GM19025 (cell line): ENCODE measurements at regions not wholly inside any gene's neighbourhood (a gene's known extent, or its start where the extent isn't known, plus 50 kb on each side); places are given as distances from the start of the nearest gene placed in this dataset.

Experiments used
- ATAC-seq: cut with Tn5 transposase; IDR thresholded peaks from one replicate; pipeline ENCODE4 v1.9.1; 2021; ENCODE audit warnings: mild to moderate bottlenecking, low read depth, moderate library complexity; ENCODE audit not compliant: unreplicated experiment

DNA sequence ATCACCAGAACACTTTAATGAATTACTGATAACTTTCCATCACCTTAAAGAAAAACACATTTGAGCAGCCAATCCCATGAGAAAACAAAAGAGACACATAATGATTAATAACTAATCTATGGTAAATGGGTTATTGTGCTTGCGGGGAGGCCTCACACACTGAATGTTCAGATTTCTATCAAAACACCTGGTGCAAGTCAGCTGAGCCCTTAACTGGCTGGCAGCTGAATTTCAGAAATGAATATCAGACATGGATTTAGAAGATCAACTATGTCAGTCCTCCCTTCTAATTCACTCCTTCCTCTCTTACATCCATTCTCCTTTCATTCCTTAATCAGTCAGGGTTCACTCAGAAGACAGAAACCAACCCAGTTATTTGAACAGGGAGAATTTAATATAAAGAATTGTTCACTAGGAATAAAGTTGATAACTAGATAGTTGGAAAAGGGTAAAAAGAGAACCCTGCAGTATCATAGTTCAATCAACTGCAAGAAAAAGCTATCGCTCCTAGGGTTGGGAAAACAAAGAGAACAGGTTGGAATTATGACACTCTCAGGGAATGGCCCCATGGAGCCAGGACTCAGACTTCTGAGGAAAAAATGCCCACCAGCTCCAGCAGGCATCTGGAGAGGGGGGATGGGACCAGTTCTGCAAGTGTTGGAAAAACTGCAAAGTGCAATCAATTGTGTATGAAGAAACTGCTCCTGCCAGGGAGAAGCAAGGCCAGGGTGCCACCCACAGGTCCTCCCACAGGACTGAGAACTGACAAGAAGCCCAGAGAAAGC lies 577.1 kb upstream of the CDH5 start:
- ATAC-seq, result no peak

DNA sequence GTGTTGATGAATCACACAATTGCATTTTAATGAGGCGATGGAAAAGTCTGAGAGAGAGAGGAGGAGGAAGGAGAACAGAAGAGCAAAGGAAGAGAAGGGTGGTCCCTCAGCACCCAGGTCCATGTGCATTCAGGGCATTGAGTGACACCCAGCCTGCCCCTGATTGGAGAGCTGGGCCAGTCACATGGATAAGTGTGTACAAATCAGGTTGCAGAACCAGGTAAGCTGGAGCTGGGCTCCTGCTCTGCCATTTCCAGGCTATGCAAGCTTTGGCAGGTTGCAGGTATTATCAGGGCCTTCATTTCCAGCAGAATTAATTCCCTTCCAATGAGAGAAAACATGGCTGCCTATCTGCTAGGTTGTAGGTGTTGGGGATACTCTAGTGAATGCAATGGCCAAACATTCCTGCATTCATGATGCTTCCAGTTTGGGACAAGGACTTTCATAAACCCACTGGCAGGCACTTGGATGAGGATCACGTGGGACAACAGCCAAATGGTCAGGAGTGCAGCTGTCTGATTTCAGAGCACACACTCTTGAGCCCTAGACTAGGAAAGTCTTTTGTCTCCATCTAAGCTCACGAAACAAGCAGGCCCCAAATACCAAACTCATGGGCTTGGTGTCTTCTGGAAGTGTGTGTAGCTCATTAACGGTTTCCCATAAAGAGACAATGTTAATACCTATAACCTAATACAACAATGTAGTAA lies 577.9 kb upstream of the CDH5 start:
- no peak for ATAC-seq

DNA sequence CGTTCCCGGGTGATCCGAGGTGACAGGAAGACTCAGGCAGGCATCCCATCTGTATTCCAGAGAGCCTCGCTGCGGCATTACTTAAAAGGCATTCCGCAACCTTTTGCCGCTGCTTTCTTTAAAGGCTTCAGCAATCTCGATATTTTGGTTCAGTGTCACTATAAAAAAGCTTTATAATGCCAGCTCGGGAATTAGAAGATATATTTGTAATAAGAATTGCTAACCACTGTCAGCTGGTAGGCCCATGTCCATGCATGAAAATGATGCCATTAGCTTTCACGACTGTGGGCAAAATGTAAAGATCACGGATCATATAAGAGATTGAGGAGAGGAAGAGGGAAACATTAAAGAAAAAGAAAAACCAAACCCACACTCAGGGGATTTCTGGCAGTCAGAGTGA lies 578.6 kb upstream of the CDH5 start:
- ATAC-seq, result no peak

DNA sequence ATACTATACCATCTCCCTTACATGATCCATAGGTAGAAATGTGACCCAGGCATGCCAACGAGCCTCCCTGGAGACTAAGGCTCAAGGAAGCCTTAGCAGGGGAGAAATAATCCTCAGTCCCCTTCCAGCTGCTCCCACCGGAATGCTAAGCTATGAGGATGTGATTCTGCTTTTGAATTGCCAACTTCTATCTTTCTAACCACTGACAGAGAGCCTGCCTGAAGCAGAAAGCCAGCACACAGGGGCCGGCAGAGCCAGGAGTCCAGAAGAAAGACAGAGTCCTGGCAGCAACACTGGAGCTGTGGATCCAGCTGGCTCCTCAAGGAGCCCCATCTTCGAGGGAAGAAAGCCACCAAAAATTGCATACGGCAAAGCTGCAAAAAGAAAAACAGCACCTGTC lies 579.6 kb upstream of the CDH5 start:
- no peak for ATAC-seq

DNA sequence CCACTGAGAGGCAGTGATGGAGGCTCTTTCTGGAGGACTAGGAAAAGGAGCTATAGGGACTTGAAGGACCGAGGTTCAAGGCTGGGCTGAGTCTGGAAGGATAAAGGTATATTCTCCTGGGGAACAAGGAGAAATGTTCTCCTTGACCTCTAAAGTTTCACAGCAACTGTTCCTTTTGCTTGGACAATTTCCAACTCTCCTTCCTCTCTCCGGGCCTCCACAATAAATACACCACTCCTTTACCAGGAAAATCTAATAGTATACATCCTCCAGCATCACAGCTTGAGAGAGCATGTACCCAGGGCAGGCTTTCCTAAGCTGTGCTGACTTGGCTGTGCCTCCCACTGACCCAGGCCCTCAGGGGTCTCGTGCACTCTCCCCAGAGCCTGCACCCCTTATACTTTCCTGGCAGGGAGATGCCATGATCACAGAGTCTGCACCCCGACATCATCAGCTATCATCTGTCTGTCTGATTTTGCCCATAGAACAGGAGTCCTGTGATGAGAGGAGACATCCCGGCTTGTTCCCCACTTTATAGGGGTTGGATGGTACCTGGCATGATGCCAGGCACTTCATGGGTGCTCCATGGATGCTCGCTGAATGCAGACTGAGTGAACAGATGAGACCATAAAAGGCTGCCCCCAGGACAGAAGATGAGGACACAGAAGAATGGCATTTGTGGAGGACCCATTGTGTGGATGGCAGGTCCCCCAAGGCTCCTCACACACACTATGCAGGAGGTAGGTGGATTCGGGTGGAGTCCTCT lies 582.6 kb upstream of the CDH5 start:
- ATAC-seq, result no peak

DNA sequence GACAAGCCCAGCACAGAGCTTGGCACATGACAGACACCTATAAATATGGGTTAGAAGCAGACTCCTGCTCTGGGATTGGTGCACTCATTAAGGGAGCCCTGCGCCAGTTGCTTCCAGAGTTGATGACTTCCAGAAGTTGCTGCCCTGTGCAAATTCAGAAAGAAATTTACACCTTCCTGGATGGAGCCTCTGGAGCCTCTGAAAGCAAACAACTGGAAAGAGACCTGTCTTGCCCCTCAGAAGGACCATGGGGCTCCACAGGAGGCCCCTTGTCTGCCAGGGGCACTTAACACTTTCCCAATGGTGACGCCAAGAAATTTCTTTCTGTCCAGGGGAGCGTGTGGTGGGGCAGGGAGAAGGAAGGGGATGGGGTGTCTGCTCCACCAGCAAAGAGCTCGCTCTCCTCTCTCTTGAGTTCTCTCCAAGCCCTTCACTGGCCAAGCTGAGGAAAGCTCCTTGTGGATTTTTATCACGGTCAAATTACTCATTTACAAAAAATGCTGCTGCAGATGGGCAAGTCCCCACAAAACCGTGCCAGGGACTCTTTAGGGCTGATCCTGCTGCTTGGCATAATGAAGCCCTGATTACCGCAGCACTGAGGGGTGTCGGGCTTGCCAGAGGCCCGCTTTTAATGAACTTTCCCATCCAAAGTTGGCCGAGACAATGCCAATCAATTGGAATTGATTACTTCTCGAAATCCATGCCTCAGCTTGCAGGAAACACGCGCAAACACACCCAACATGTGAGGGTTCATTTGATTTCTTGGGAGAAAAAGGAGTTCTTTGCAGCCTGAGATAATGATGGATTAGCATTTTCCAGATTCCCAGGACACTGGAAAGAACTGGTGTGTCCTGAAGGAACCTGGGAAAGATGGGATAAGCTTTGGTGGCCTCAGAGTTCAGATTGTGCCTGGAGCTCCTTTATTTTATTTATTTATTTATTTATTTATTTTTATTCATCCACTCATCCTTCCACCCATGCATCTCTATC lies 583.6 kb upstream of the CDH5 start:
- ATAC-seq, result no peak

DNA sequence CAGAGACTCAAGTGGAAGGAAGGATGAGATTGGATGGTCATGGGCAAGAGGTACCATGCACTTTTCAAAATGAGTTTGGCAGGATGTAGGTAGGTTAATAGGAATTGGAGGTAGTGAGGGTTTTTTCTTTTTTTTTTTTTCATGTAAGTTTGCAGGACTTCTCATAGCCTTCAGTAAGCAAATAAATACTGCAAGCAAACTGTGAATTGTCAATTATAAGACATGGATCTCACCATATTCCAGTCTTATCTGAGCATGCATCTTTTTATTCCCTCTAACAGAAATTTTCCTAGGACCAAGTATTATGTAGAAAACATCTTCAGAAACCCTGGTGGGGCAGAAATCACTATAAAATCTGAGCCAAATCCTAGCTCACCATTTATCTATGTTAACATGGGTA lies 584.6 kb upstream of the CDH5 start:
- no peak for ATAC-seq

DNA sequence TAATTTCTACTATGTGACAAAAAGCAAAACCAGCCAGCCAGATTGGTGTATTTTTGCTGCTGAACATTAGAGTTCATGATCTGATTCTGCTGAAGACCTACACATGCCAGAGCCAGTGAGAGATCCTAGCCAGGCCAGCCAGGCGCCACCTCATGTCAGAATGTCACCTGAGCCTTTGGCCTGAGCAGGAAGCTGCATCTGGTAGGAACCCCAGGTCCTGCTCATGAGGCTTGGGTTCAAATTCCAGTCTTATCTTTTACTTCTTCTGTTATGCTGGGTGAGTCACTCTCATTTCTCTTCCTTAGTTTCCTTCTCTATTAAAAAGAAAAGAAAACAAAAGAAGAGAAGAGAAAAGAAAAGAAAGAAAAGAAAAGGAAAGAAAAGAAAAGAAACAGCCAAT lies 585.1 kb upstream of the CDH5 start:
- ATAC-seq, result no peak

DNA sequence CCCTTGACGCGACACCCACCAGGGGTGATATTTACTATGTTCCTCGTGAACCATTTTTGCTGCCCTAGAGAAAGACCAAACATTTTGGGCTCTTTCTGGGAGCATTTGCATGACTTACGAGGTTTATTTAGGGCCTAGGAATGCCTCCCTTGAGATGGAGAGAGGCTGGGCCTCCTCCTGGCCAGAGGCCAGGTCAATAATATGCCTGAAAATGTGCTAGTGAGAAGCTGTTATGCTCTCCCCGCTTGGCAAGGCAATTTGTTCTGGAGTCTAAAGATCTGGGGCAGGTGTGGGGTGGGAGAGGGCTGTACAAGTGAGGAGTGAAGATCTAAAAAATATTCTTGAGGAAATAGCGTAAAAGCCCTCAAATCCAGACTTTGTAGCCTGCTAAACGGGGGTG lies 587.3 kb upstream of the CDH5 start:
- no peak for ATAC-seq

DNA sequence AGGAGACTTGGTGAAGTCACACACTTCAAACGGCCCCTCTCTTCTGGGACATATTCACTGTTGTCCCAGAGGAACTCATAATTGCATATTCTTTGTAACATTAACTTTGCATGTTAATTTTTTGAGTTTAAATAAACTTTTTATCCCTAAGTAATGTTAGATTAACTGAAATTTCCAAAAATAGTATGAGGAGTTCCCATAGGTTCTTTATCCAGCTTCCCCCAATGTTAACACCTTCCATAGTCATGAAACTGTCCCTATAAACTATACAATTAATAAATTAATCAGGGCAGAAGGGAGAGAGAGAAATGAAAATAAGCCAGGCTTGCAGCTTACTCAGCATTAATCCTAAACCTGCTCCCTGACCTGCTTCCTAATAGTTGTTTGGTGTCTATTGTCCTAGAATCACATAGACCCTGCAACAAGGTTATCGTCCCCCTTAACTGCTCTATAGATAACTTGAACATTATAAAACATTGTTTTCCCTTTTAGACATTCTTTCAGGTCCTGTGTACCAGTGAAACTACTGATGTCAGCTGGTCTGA lies 589.8 kb upstream of the CDH5 start:
- ATAC-seq, result no peak

DNA sequence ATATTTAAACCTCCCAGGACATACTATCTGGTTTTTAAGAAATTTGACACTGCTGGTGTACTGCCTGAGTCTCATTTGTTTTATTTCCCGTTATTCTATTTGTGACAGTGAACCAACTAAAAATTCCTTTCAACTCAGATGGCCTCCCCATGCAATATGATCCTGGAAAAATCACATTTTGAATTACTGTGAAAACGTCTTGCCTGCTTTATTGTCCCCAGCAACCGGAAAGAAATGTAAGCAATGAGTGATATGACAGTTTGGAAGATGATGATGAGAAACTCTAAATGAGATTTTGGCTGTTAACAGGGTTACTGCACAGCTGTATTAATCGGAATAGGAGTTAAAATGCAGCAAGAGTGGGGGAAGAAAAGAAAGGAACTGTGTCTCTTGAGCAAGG lies 590.7 kb upstream of the CDH5 start:
- ATAC-seq, result no peak

DNA sequence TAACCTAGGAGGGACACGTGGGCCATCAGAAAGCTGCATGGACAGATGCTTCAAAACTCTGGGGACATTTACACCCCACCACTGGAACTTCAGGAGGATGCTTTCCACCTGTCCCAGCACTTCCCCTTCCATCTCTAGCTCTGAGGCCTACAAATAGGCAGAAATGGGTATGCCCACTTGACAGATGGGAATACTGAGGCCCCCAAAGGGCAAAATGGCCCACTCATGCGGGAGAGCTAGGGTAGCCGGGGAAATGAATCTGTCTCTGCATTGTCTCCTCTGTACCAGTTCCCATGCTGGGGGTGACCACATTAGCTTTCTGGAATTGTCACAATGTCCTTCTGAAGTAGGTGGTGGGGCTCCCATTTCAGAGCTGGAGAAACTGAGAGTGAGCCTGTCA lies 592.1 kb upstream of the CDH5 start:
- no peak for ATAC-seq

DNA sequence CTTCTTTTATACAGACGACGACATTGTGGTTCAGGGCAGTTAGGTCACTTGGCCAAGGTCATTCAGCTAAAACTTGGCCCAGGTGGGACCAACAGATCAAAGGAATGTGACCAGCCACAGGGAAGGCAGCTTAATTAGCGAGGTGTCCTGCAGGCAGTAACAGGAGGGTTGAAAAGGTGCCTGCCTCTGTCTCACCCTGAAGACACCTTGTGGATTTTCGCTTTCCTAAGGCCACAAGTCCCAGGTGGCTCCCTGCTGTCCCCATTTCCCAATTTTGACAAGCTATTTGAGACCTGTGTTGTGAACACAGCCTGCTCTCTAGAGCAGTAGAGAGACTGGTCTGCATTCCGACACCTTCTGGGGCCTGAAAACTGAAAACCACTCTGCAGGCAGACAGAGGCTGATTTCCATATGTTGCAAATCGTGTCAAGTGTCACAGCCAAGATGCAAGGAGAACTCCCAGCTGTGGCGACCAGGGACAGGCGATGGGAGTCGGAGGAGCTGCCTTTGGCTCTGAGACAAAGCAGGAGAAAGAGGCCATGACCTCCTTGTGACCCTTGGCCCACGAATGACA lies 593.1 kb upstream of the CDH5 start:
- no peak for ATAC-seq

DNA sequence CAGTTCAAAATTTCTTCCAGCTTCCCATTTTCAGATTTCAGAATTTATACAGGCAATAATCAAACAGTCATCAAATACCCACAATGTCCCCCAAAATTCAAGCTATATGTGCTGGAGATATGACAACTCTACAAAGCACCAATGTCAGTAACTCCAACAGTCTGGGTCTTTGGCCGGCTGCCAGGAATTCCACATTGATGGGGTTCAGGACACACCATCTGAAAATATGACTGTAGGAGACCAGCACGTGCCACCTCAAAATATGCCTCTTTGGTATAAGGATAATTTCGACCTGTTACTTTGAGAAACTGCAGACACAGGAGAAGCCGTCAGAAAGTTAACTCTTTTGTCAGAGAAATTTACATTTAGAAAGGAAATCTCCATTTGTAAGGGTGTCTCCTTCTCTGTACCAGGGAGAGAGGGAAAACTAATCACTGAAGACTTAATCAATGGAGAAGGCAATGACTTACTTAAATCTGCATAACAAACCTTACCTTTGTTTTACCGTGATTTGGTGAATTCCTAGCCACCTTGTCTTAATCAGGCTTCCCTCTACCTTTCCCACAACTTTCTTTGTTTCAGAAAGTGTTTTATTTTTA lies 594.3 kb upstream of the CDH5 start:
- ATAC-seq, result no peak

DNA sequence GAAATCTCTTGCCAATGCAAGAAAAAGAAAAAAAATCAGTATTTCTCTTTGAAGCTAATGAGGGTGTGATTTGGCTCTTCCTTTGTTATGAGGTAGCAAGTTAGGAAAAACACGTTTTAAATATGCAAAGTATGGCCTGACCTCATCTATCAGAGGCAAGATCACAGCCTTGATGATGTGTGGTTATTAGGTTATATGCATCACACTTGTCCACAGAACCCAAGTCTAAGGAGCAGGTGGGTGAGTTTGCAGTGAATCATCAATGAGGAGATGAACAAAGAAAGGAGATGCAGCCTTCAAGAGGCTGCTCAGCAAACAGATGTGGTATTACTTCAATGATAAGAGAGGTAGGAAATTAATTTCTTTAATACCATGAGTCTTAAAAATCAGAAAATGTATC lies 594.8 kb upstream of the CDH5 start:
- no peak for ATAC-seq

DNA sequence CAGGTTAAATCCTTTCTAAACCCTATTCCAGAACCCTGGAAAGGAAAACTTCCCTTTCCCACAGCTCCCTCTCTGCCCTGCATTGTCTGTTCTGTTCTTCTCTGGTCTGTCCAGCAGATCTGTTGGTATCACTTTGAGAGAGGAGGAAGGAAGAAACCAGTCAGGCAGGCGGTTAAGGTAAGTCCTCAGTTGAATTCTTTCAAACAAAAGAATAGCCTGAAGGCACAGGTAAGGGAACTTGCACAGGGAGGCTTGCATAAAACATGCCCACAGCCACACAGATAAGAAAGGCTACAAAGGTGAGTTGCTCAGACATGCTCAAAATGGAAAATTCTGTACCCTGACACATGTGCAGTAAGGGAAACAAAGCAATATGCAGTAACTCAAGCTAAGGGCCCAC lies 595.7 kb upstream of the CDH5 start:
- ATAC-seq, result no peak

DNA sequence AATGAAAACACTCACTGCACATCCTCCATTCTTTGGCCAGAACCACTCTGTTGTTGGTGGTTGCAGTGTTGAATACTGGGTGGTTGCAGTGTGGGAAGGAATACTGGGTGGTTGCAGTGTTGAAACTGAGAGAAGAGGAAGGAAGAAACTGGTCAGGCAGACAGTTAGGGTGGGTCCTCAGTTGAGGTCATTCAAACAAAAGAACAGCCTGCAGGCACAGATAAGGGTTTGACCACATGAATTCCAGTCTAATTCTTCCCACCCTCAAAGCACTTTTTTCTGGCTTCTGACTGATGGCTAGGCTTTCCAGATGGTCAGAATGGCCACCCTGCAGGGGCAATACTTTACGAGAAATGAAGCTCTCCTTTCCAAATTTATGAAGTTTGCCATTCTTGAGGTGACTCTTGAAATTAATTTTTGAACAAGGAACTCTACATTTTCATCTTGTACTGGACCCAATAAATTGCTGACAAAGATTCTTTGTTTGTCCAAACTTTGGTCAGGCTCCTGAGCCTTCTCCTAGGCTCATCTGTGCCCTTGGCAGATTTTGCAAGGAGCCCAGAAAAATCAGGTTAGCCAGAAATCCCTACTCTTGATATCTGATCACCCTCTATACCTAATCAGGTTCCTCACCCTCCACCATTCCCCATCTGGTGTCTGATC lies 596.6 kb upstream of the CDH5 start:
- no peak for ATAC-seq

DNA sequence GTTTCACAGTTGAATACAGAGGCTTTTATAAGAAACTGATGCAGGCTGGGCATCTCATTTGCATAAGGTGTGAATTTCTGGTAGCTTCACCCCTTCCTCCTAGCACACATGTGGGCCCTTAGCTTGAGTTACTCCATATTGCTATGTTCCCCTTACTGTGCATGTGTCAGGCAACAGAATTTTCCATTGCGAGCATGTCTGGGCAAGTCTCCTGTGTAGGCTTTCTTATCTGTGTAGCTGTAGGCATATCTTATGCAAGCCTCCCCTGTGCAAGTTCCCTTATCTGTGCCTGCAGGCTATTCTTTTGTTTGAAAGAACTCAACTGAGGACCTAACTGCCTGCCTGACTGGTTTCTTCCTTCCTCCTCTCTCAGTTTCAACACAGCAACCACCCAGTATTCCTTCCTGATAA lies 597.4 kb upstream of the CDH5 start:
- no peak for ATAC-seq

DNA sequence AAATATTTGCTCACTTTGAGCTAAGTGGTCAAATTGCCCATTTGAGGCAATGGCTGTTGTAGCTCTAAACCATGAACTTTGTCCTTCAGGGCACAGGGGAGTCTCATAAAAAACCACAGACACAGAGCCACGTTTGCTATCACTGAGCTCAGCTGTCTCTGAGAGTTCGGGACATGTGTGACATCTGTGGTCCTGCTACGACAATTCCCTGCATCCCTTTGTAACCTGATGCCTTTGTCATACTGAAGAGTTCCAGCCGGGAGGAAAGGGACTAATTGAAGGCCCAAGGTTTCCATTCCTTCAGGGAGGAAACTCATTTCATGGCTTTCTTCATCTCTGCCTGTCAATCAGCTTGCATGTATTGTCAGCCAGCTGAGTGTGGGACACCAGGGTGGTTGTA lies 599.4 kb upstream of the CDH5 start:
- ATAC-seq, result no peak
